Trophoblast cell (in vitro differentiated cells and primary cell): ENCODE measurements at regions not wholly inside any gene's neighbourhood (a gene's known extent, or its start where the extent isn't known, plus 50 kb on each side); places are given as distances from the start of the nearest gene placed in this dataset.

Experiments
- DNase-seq, 2 donors: peaks; one replicate each; pipeline ENCODE4 v3.0.0-alpha.2; 2016
- H2AFZ ChIP-seq: 2 replicates; pipeline ENCODE4 v1.6.1; 2013; ENCODE audit warnings: low read length, moderate library complexity, mild to moderate bottlenecking; ENCODE audit not compliant: insufficient read depth, poor library complexity
- H2AK5ac ChIP-seq: 2 replicates; pipeline ENCODE4 v1.6.1; 2013; ENCODE audit warnings: mild to moderate bottlenecking, low read length
- H2BK120ac ChIP-seq: 2 replicates; pipeline ENCODE4 v1.6.1; 2013; ENCODE audit warnings: low read length, mild to moderate bottlenecking, moderate library complexity; ENCODE audit not compliant: insufficient read depth, poor library complexity
- H2BK12ac ChIP-seq: 2 replicates; pipeline ENCODE4 v1.6.1; 2013; ENCODE audit warnings: mild to moderate bottlenecking, low read length, moderate library complexity
- H2BK5ac ChIP-seq: 2 replicates; pipeline ENCODE4 v1.6.1; 2013; ENCODE audit warnings: low read length, low read depth, moderate library complexity, mild to moderate bottlenecking; ENCODE audit not compliant: poor library complexity
- H3K14ac ChIP-seq: 2 replicates; pipeline ENCODE4 v1.6.1; 2013; ENCODE audit warnings: mild to moderate bottlenecking, low read length
- H3K18ac ChIP-seq: 2 replicates; pipeline ENCODE4 v1.6.1; 2013; ENCODE audit warnings: mild to moderate bottlenecking, low read length
- H3K23ac ChIP-seq: 2 replicates; pipeline ENCODE4 v1.6.1; 2013; ENCODE audit warnings: low read length
- H3K27ac ChIP-seq: 2 replicates; pipeline ENCODE4 v1.5.1; 2013; ENCODE audit warnings: low read depth, mild to moderate bottlenecking, inconsistent platforms, low read length, moderate library complexity
- H3K27me3 ChIP-seq: 2 replicates; pipeline ENCODE4 v1.6.1; 2013; ENCODE audit warnings: inconsistent platforms, mild to moderate bottlenecking, low read length, moderate library complexity; ENCODE audit not compliant: insufficient read depth
- H3K36me3 ChIP-seq, 2 experiments: 1 replicate in 1 of 2; 2 replicates in 1 of 2; pipeline ENCODE4 v1.6.1; 2013; ENCODE audit warnings: low read length in 2 of 2, mild to moderate bottlenecking in 2 of 2, moderate library complexity in 1 of 2; ENCODE audit not compliant: insufficient read depth in 2 of 2, control insufficient read depth in 1 of 2
- H3K4ac ChIP-seq: 2 replicates; pipeline ENCODE4 v1.6.1; 2013; ENCODE audit warnings: low read depth, mild to moderate bottlenecking, low read length, moderate library complexity
- H3K4me1 ChIP-seq, 2 experiments: 1 replicate in 1 of 2; 2 replicates in 1 of 2; pipeline ENCODE4 v1.6.1; 2013; ENCODE audit warnings: low read length in 2 of 2, mild to moderate bottlenecking in 2 of 2, moderate library complexity in 1 of 2; ENCODE audit not compliant: insufficient read depth in 2 of 2, control insufficient read depth in 1 of 2
- H3K4me2 ChIP-seq: 2 replicates; pipeline ENCODE4 v1.6.1; 2013; ENCODE audit warnings: inconsistent platforms, mild to moderate bottlenecking, low read length, moderate library complexity
- H3K4me3 ChIP-seq: 2 replicates; pipeline ENCODE4 v1.5.1; 2013; ENCODE audit warnings: mild to moderate bottlenecking, low read depth, low read length, inconsistent platforms
- H3K79me1 ChIP-seq: one replicate; pipeline ENCODE4 v1.6.1; 2013; ENCODE audit warnings: low read length
- H3K79me2 ChIP-seq: 2 replicates; pipeline ENCODE4 v1.6.1; 2013; ENCODE audit warnings: low read length, mild to moderate bottlenecking; ENCODE audit not compliant: control insufficient read depth, insufficient read depth, poor library complexity
- H3K9ac ChIP-seq: 2 replicates; pipeline ENCODE4 v1.6.1; 2013; ENCODE audit warnings: mild to moderate bottlenecking, low read length
- H3K9me3 ChIP-seq: 2 replicates; pipeline ENCODE4 v1.6.1; 2013; ENCODE audit warnings: low read depth, mild to moderate bottlenecking, control low read depth, inconsistent platforms, low read length; ENCODE audit not compliant: insufficient read depth
- H4K12ac ChIP-seq: 2 replicates; pipeline ENCODE4 v1.6.1; 2013; ENCODE audit warnings: low read depth, mild to moderate bottlenecking, low read length, moderate library complexity
- H4K8ac ChIP-seq: 2 replicates; pipeline ENCODE4 v1.6.1; 2013; ENCODE audit warnings: low read depth, mild to moderate bottlenecking, low read length, moderate library complexity
- H4K91ac ChIP-seq: one replicate; pipeline ENCODE4 v1.6.1; 2013; ENCODE audit warnings: low read depth, mild to moderate bottlenecking, low read length, moderate library complexity
- WGBS: extraction: QIAGEN DNeasy Blood & Tissue Kit; methylation state at CpG from one replicate; pipeline ENCODE4 v1.1.7; 2013; ENCODE audit warnings: missing lambda C conversion rate; ENCODE audit not compliant: insufficient read length, insufficient coverage; ENCODE audit errors: extremely low coverage; 5-methylcytosine and 5-hydroxymethylcytosine counted together

DNA sequence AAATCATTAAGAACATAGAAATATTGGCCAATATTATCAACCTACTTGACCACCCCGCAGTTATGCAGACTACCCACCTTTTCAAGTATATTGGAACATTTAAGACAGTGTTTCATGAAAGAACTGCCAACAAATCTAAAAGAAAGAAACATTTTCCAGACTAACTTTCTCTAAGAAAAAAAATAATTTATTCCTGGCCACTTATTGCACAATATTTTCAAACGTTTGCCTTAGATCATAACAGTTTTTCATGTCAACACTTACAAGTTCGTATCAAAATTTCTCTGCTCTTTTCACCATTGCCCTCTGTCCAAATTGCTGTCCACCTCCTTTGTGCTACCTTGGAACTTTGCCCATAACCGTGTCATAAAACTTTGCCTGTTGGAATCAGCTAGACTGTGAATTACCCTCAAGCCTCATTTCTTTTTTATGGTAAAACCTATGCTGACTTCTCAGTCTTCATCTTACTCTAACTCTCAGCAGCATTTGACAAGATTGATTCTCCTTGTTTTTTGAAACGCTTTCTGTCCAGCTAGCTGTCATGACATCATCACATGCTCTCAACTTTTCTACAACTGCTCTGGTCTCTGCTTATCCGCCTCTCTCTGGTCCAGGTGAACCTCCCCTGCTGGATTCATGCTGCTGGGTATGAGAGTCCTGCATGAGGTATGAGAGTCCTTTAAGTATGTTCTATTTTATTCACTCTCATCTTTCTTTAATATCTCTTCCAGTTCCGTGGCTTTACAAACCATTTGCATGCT, 92.8 kb upstream of the CHRM3 start:
- H4K12ac ChIP-seq = no peak overlapping the region
- no peak overlapping the region for H3K14ac ChIP-seq
- no peak overlapping the region for H3K18ac ChIP-seq
- WGBS = no CpG with 5 or more reads among the region's 7 CpGs
- no peak overlapping the region for H3K23ac ChIP-seq
- H3K27ac ChIP-seq = no peak overlapping the region
- no peak overlapping the region for H2AK5ac ChIP-seq
- no peak overlapping the region for H3K4me2 ChIP-seq
- no peak overlapping the region for H2BK120ac ChIP-seq
- H3K79me2 ChIP-seq = no peaks in the 10 kb centered on the region
- H2BK12ac ChIP-seq = no peak overlapping the region
- H4K8ac ChIP-seq = no peak overlapping the region
- H3K9ac ChIP-seq = no peak overlapping the region
- no peak overlapping the region for H2AFZ ChIP-seq
- H3K4me3 ChIP-seq = no peak overlapping the region
- H4K91ac ChIP-seq = no peak overlapping the region
- no peak overlapping the region for H2BK5ac ChIP-seq
- H3K4me1 ChIP-seq = no peaks in the 10 kb centered on the region
- no peaks in the 10 kb centered on the region for H3K79me1 ChIP-seq
- DNase-seq = no peak
- H3K4ac ChIP-seq = no peak overlapping the region
- H3K36me3 ChIP-seq = no peaks in the 10 kb centered on the region
- H3K9me3 ChIP-seq = no peaks in the 10 kb centered on the region
- H3K27me3 ChIP-seq = no peaks in the 10 kb centered on the region

DNA sequence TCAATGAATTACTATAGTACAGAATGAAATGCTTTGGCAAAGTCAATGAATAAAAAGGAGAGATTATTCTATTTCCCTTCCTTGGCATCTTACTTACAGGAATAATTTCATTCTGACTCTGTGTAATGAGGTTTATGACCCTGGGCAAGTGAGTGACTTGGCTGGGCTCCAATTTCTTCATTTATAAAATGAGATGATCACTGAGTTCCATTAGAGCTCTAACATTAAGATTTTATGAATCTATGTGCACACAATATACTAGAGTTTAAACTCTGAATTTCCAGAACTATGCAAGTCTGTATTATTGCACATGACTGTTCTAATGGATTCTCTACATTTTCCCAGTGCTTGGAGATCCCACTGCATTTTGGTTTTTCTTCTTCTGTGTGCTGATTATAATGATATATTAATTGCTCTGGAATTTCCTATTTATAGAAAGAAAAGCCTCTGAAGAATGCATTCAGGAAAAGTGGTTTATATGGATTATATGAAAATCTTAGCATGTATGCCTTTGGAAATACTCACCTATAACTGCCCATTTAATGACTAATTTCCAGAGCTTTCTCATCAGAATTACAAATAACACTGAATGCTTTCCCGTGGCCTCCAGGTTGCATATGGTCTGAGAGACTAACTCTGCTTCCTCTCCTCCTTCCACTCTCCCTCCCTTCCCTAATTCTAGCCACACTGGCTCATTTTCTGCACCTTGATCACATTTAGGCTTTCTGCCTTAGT, 97.4 kb upstream of the CHRM3 start:
- WGBS = no CpG with 5 or more reads among the region's 1 CpG
- no peak overlapping the region for H3K14ac ChIP-seq
- H3K4me1 ChIP-seq = no peaks in the 10 kb centered on the region
- H2AFZ ChIP-seq = no peak overlapping the region
- DNase-seq = no peak
- H3K4me3 ChIP-seq = no peak overlapping the region
- no peak overlapping the region for H3K23ac ChIP-seq
- no peak overlapping the region for H4K8ac ChIP-seq
- peaks cover 1% of the 10 kb centered on the region for H3K9me3 ChIP-seq
- no peak overlapping the region for H3K27ac ChIP-seq
- no peak overlapping the region for H2BK120ac ChIP-seq
- no peak overlapping the region for H3K4me2 ChIP-seq
- H2BK12ac ChIP-seq = no peak overlapping the region
- H3K18ac ChIP-seq = no peak overlapping the region
- H2AK5ac ChIP-seq = no peak overlapping the region
- H3K27me3 ChIP-seq = no peaks in the 10 kb centered on the region
- no peak overlapping the region for H4K91ac ChIP-seq
- no peaks in the 10 kb centered on the region for H3K36me3 ChIP-seq
- no peak overlapping the region for H4K12ac ChIP-seq
- H2BK5ac ChIP-seq = no peak overlapping the region
- no peaks in the 10 kb centered on the region for H3K79me1 ChIP-seq
- no peaks in the 10 kb centered on the region for H3K79me2 ChIP-seq
- no peak overlapping the region for H3K9ac ChIP-seq
- no peak overlapping the region for H3K4ac ChIP-seq

DNA sequence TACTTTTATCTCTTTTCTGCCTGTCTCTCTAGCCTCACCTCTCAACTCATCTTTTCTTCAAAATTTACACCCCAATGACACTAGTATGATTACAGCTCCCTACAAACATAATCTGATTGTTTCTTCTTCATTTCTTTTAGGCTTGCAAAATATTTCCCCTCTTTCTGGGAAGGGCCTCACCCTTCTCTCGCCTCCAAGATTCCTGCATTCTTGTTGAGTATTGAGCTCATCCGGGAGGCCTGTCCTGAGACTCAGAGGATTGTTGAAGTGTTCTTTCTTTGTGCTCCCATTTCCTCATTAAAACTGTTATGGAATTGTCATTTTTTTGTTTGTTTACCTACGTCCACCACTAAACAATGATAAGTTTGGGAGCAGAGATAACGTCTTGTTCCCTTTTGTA, 99.1 kb upstream of the CHRM3 start:
- Histone ChIP-seq H2AFZ (no peak overlapping the region), H3K36me3 (no peaks in the 10 kb centered on the region), H2BK5ac (no peak overlapping the region), H3K79me2 (no peaks in the 10 kb centered on the region), H4K12ac (no peak overlapping the region), H3K9me3 (peaks cover 1% of the 10 kb centered on the region), H3K27ac (no peak overlapping the region), H3K27me3 (no peaks in the 10 kb centered on the region), H4K91ac (no peak overlapping the region), H2BK120ac (no peak overlapping the region), H3K18ac (no peak overlapping the region), H3K23ac (no peak overlapping the region), H3K4me1 (no peaks in the 10 kb centered on the region), H2AK5ac (no peak overlapping the region), H3K14ac (no peak overlapping the region), H2BK12ac (no peak overlapping the region), H3K4ac (no peak overlapping the region), H3K9ac (no peak overlapping the region), H3K4me3 (no peak overlapping the region), H3K4me2 (no peak overlapping the region), H3K79me1 (no peaks in the 10 kb centered on the region), H4K8ac (no peak overlapping the region)
- no CpG with 5 or more reads among the region's 4 CpGs for WGBS
- DNase-seq = no peak

DNA sequence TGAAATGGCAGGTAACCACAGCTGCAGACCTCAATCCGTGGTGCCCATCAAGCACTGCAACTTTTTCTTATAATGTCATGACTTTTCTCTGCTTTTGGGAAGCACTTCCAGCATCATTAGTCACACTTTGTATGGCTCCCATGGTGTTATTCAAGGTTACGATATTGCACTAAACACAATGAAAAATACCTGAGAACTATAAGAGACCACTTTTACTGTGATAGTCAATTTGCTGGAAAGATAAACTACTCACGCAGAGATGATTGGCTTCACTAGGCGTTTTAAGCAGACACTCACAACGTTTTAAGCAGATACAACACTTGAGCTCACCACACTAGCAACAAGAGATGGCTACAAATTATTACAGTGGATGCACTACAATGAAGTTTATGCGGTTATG, 103.2 kb upstream of the CHRM3 start:
- Histone ChIP-seq H2BK12ac (no peak overlapping the region), H3K36me3 (no peaks in the 10 kb centered on the region), H3K9ac (no peak overlapping the region), H3K4me1 (no peaks in the 10 kb centered on the region), H2BK120ac (no peak overlapping the region), H3K27ac (no peak overlapping the region), H3K9me3 (peaks cover 1% of the 10 kb centered on the region), H2AFZ (no peak overlapping the region), H3K27me3 (no peaks in the 10 kb centered on the region), H4K91ac (no peak overlapping the region), H3K4ac (no peak overlapping the region), H3K79me1 (no peaks in the 10 kb centered on the region), H3K18ac (no peak overlapping the region), H4K12ac (no peak overlapping the region), H3K23ac (no peak overlapping the region), H2BK5ac (no peak overlapping the region), H3K14ac (no peak overlapping the region), H4K8ac (no peak overlapping the region), H3K4me3 (no peak overlapping the region), H2AK5ac (no peak overlapping the region), H3K79me2 (no peaks in the 10 kb centered on the region), H3K4me2 (no peak overlapping the region)
- no CpG with 5 or more reads among the region's 6 CpGs for WGBS
- no peak for DNase-seq
